Tibial artery (tissue), 4 donors: ENCODE measurements at regions not wholly inside any gene's neighbourhood (a gene's known extent, or its start where the extent isn't known, plus 50 kb on each side); places are given as distances from the start of the nearest gene placed in this dataset.
"Not testable (repeated sequence)": the region's sequence is repeated elsewhere in the genome, so short reads cannot be mapped to it uniquely, and the experiment has no call there.

Experiments used
- DNase-seq, 2 donors: peaks; one replicate each; pipeline ENCODE4 v3.0.0-alpha.2; 2019
- H3K27ac ChIP-seq, 2 donors: fragments of 200-600 bp; sonication (generic) in 1 of 2; 1 replicate in 1 of 2; 2 replicates in 1 of 2; pipeline ENCODE4 v1.5.1; 2018 to 2019; ENCODE audit warnings: mild to moderate bottlenecking in 1 of 2
- H3K27me3 ChIP-seq, 2 donors: fragments of 200-600 bp; sonication (generic) in 1 of 2; one replicate each; pipeline versions ENCODE4 v1.5.1 to v1.6.0; 2016 to 2019
- H3K36me3 ChIP-seq, 3 donors: fragments of 200-600 bp; sonication (generic) in 2 of 3; one replicate each; pipeline ENCODE4 v1.5.1; 2016 to 2019; ENCODE audit warnings: mild to moderate bottlenecking in 2 of 3
- H3K4me1 ChIP-seq, 4 donors: fragments of 200-600 bp; sonication (generic) in 2 of 4; 1 replicate in 3 of 4; 2 replicates in 1 of 4; pipeline ENCODE4 v1.5.1; 2016 to 2019
- H3K4me3 ChIP-seq, 2 donors: fragments of 200-600 bp; sonication (generic) in 1 of 2; 1 replicate in 1 of 2; 2 replicates in 1 of 2; pipeline ENCODE4 v1.5.1; 2018 to 2019; ENCODE audit warnings: mild to moderate bottlenecking in 2 of 2
- H3K9me3 ChIP-seq, 3 donors: fragments of 200-600 bp; sonication (generic) in 1 of 3; one replicate each; pipeline ENCODE4 v1.5.1; 2016 to 2019
- intact Hi-C: fragments of 100-400 bp; cut with DNase I; formaldehyde crosslinking; loops from one replicate; pipeline ENCODE4 v1.15.0; 2023; ENCODE audit warnings: low total_unique reads
- TF ChIP-seq, protein P1 (sequence below), 2 experiments: fragments of 200-600 bp in 1 of 2; fragments of 450-650 bp in 1 of 2; IDR thresholded peaks; one replicate each; pipeline ENCODE4 v1.5.1; 2017 to 2019; ENCODE audit warnings: antibody characterized with exemption in 2 of 2, mild to moderate bottlenecking in 1 of 2, moderate library complexity in 1 of 2

GRCh38 chr4:19224820-19225219, 1026.9 kb upstream of the SLIT2 start:
- Histone ChIP-seq H3K4me1 (no peaks in the 10 kb centered on the region), H3K27ac (no peak overlapping the region), H3K4me3 (no peak overlapping the region), H3K36me3 (no peaks in the 10 kb centered on the region), H3K27me3 (no peaks in the 10 kb centered on the region), H3K9me3 (no peaks in the 10 kb centered on the region)
- intact Hi-C loops, result no loop called here
- DNase-seq, result no peak
- TF ChIP-seq, protein P1, sequence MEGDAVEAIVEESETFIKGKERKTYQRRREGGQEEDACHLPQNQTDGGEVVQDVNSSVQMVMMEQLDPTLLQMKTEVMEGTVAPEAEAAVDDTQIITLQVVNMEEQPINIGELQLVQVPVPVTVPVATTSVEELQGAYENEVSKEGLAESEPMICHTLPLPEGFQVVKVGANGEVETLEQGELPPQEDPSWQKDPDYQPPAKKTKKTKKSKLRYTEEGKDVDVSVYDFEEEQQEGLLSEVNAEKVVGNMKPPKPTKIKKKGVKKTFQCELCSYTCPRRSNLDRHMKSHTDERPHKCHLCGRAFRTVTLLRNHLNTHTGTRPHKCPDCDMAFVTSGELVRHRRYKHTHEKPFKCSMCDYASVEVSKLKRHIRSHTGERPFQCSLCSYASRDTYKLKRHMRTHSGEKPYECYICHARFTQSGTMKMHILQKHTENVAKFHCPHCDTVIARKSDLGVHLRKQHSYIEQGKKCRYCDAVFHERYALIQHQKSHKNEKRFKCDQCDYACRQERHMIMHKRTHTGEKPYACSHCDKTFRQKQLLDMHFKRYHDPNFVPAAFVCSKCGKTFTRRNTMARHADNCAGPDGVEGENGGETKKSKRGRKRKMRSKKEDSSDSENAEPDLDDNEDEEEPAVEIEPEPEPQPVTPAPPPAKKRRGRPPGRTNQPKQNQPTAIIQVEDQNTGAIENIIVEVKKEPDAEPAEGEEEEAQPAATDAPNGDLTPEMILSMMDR (IDR thresholded peaks at IDR 0.05), result peak; percentile 28 to 30

- TF ChIP-seq, protein P1 (IDR thresholded peaks at IDR 0.05), result no peak
- DNase-seq, result no peak
- Histone ChIP-seq H3K9me3 (no peaks in the 10 kb centered on the region), H3K27ac (no peak overlapping the region), H3K4me3 (no peak overlapping the region), H3K27me3 (no peaks in the 10 kb centered on the region), H3K4me1 (no peaks in the 10 kb centered on the region), H3K36me3 (no peaks in the 10 kb centered on the region)
- intact Hi-C loops, result no loop called here
These were observed 1035.2 kb upstream of the SLIT2 start for GRCh38 chr4:19216476-19216875.

DNA sequence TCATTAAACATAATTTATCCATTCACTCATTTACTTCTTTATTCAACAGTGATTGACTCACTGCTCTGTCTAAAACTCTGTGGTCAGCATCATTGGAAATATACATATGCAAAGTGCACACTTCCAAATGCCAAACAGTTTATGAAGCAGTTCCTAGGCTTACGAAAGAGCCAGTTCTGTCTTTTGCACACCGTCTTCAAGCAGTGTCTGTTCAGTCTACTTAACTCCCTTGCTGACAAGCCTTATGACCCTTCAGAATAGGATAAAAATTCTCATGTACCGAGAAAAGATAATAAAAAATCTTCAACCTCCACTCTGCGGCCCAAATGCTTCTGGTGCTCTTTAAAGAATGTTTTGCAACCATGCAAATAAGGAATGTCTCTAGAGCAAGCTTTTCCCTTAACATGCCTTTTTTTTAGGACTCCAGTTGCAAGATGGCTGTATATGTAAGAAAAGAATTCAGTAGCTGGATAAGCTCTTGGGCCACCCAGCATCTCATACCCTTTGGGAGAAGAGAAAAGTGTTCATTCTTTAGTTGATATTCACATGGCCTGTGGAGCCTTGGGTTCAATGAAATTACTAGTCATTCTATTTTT, 1037.0 kb upstream of the SLIT2 start:
- no peaks in the 10 kb centered on the region for H3K36me3 ChIP-seq
- H3K27me3 ChIP-seq, result no peaks in the 10 kb centered on the region
- no peaks in the 10 kb centered on the region for H3K9me3 ChIP-seq
- intact Hi-C loops, result no loop called here
- H3K27ac ChIP-seq, result no peak overlapping the region
- TF ChIP-seq, protein P1 (IDR thresholded peaks at IDR 0.05), result no peak
- no peak overlapping the region for H3K4me3 ChIP-seq
- no peaks in the 10 kb centered on the region for H3K4me1 ChIP-seq
- no peak for DNase-seq

GRCh38 chr4:19213388-19213787, 1038.3 kb upstream of the SLIT2 start:
- H3K27ac ChIP-seq, result no peak overlapping the region
- no peak for DNase-seq
- H3K4me1 ChIP-seq, result no peaks in the 10 kb centered on the region
- no peak overlapping the region for H3K4me3 ChIP-seq
- no peaks in the 10 kb centered on the region for H3K9me3 ChIP-seq
- no peaks in the 10 kb centered on the region for H3K27me3 ChIP-seq
- intact Hi-C loops, result no loop called here
- TF ChIP-seq, protein P1 (IDR thresholded peaks at IDR 0.05), result no peak
- no peaks in the 10 kb centered on the region for H3K36me3 ChIP-seq

DNA sequence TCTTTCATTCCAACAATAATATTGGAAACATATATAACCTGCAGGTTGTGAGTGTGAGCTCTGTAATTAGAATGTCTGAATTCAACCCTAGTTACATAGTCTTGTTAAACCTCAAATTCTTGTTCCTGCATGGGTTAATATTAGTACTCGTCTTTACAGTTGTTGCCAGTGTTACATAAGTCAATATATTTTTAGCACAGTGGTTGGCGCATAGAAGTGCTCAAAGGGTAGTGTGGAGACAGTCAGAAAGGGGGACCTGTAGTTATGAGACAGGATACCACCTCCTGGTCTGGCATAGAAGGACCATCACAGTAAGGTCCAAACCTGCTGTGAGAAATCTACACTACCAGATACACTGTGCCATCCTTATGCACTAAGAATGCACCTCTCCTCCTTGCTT, 1045.9 kb upstream of the SLIT2 start:
- H3K4me3 ChIP-seq, result no peak overlapping the region
- TF ChIP-seq, protein P1 (IDR thresholded peaks at IDR 0.05), result no peak
- H3K27me3 ChIP-seq, result no peaks in the 10 kb centered on the region
- DNase-seq, result no peak
- intact Hi-C loops, result no loop called here
- H3K27ac ChIP-seq, result no peak overlapping the region
- no peaks in the 10 kb centered on the region for H3K4me1 ChIP-seq
- H3K36me3 ChIP-seq, result no peaks in the 10 kb centered on the region
- no peaks in the 10 kb centered on the region for H3K9me3 ChIP-seq

GRCh38 chr4:19197838-19198237, 1053.9 kb upstream of the SLIT2 start:
- H3K4me3 ChIP-seq, H3K27me3 ChIP-seq, H3K9me3 ChIP-seq, intact Hi-C loops, H3K27ac ChIP-seq, DNase-seq, H3K36me3 ChIP-seq, H3K4me1 ChIP-seq: not testable (repeated sequence)
